HFFc6 (cell line): ENCODE measurements at regions not wholly inside any gene's neighbourhood (a gene's known extent, or its start where the extent isn't known, plus 50 kb on each side); places are given as distances from the start of the nearest gene placed in this dataset.

Source experiments
- DNase-seq: peaks from one replicate; pipeline ENCODE4 v3.0.0-alpha.2; 2018
- H3K27ac Mint-ChIP-seq: 2 replicates; pipeline ENCODE4 v1.8.0; 2020; ENCODE audit warnings: mild to moderate bottlenecking, mixed read lengths
- H3K27me3 Mint-ChIP-seq: 2 replicates; pipeline ENCODE4 v1.8.0; 2021; ENCODE audit warnings: mild to moderate bottlenecking, moderate library complexity, mixed read lengths; ENCODE audit not compliant: insufficient read depth
- H3K36me3 Mint-ChIP-seq: 2 replicates; pipeline ENCODE4 v1.8.0; 2021; ENCODE audit warnings: low read depth, mixed read lengths
- H3K4me1 Mint-ChIP-seq: 2 replicates; pipeline ENCODE4 v1.8.0; 2020; ENCODE audit warnings: low read depth, mixed read lengths
- H3K4me3 Mint-ChIP-seq: 2 replicates; pipeline ENCODE4 v1.8.0; 2020; ENCODE audit warnings: mild to moderate bottlenecking, moderate library complexity, mixed read lengths
- H3K9me3 Mint-ChIP-seq: 2 replicates; pipeline ENCODE4 v1.8.0; 2020; ENCODE audit warnings: mild to moderate bottlenecking, mixed read lengths
- CTCF ChIP-seq: fragments of 200-600 bp; sonication (generic); IDR thresholded peaks from 2 replicates; pipeline ENCODE4 v1.5.0; 2021; ENCODE audit warnings: antibody characterized with exemption, mild to moderate bottlenecking

GRCh38 chr2:204370172-204370718, 175.0 kb upstream of the PARD3B start:
- no peaks in the 10 kb centered on the region for H3K36me3 Mint-ChIP-seq
- H3K27ac Mint-ChIP-seq: no peak overlapping the region
- H3K9me3 Mint-ChIP-seq: no peaks in the 10 kb centered on the region
- no peak for TF ChIP-seq CTCF
- DNase-seq: no peak
- H3K4me3 Mint-ChIP-seq: no peak overlapping the region
- peaks cover 6% of the 10 kb centered on the region; the same call in 1 of the 2 replicates for H3K4me1 Mint-ChIP-seq
- H3K27me3 Mint-ChIP-seq: peaks cover 2% of the 10 kb centered on the region

DNA sequence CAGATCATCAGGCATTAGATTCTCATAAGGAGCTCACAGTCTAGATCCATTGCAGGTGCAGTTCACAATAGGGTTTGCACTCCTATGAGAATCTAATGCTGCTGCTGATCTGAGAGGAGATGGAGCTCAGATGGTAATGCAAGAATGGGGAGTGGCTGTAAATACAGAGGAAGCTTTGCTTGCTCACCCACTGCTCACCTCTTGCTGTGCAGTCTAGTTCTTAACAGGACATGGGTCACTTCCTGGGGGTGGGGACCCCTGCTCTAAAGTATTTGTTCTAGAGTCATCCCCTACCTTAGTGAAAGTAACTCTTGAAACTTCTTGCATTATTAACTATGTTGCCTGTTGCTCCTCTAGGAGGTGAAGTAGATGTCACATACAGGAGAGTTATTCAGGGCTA, 171.3 kb upstream of the PARD3B start:
- Mint-ChIP-seq H3K4me3 (no peak overlapping the region), H3K36me3 (no peaks in the 10 kb centered on the region), H3K27me3 (peaks cover 2% of the 10 kb centered on the region), H3K9me3 (0 out of 2 replicates have a peak, but pooled peaks cover 4% of the 10 kb centered on the region), H3K4me1 (peaks cover 3% of the 10 kb centered on the region; the same call in 1 of the 2 replicates), H3K27ac (no peak overlapping the region)
- no peak for TF ChIP-seq CTCF
- DNase-seq: no peak

- Mint-ChIP-seq H3K4me1 (no peaks in the 10 kb centered on the region), H3K4me3 (no peak overlapping the region), H3K9me3 (peaks cover 15% of the 10 kb centered on the region; the same call in 1 of the 2 replicates), H3K27me3 (peaks cover 4% of the 10 kb centered on the region), H3K36me3 (no peaks in the 10 kb centered on the region), H3K27ac (no peak overlapping the region)
- DNase-seq: no peak
- no peak for TF ChIP-seq CTCF
Observed at GRCh38 chr2:204380141-204380881, 165.0 kb upstream of the PARD3B start.

- DNase-seq: no peak
- peaks cover 9% of the 10 kb centered on the region; the same call in 1 of the 2 replicates for H3K27me3 Mint-ChIP-seq
- no peak overlapping the region for H3K27ac Mint-ChIP-seq
- no peaks in the 10 kb centered on the region for H3K36me3 Mint-ChIP-seq
- peaks cover 11% of the 10 kb centered on the region; the same call in 1 of the 2 replicates for H3K9me3 Mint-ChIP-seq
- no peak for TF ChIP-seq CTCF
- no peaks in the 10 kb centered on the region for H3K4me1 Mint-ChIP-seq
- no peak overlapping the region for H3K4me3 Mint-ChIP-seq
Observed at GRCh38 chr2:204386668-204387067, 158.6 kb upstream of the PARD3B start.

DNA sequence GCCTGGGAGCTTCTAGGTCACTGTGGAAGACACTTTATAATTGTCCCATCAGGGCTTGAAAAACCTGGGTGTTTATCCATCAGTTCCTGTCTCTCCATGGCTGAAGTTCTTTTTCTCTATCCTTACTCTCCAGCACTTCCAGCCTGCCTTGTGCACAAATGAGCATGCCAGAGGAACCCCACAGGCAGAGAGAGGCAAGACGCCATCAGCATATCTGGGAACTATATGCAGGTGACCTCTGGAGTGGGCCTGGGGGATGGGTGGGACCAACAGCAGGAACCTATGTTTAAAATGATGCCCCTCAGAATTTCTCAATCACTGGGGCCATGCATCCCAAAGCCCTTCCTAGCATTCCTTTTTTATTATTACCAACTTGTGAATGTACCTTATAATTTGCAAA, 156.2 kb upstream of the PARD3B start:
- H3K36me3 Mint-ChIP-seq: no peaks in the 10 kb centered on the region
- no peaks in the 10 kb centered on the region for H3K4me1 Mint-ChIP-seq
- H3K27me3 Mint-ChIP-seq: peaks cover 9% of the 10 kb centered on the region
- DNase-seq: no peak
- H3K9me3 Mint-ChIP-seq: peaks cover 6% of the 10 kb centered on the region; the same call in 1 of the 2 replicates
- H3K4me3 Mint-ChIP-seq: no peak overlapping the region
- TF ChIP-seq CTCF: no peak
- no peak overlapping the region for H3K27ac Mint-ChIP-seq
